ENCODE measurements at regions not wholly inside any gene's neighbourhood (a gene's known extent, or its start where the extent isn't known, plus 50 kb on each side); places are given as distances from the start of the nearest gene placed in this dataset.
A peak's percentile ranks its signal among the peaks of the same experiment; 100 is the strongest.
"Not testable (repeated sequence)": the region's sequence is repeated elsewhere in the genome, so short reads cannot be mapped to it uniquely, and the experiment has no call there.

DNA sequence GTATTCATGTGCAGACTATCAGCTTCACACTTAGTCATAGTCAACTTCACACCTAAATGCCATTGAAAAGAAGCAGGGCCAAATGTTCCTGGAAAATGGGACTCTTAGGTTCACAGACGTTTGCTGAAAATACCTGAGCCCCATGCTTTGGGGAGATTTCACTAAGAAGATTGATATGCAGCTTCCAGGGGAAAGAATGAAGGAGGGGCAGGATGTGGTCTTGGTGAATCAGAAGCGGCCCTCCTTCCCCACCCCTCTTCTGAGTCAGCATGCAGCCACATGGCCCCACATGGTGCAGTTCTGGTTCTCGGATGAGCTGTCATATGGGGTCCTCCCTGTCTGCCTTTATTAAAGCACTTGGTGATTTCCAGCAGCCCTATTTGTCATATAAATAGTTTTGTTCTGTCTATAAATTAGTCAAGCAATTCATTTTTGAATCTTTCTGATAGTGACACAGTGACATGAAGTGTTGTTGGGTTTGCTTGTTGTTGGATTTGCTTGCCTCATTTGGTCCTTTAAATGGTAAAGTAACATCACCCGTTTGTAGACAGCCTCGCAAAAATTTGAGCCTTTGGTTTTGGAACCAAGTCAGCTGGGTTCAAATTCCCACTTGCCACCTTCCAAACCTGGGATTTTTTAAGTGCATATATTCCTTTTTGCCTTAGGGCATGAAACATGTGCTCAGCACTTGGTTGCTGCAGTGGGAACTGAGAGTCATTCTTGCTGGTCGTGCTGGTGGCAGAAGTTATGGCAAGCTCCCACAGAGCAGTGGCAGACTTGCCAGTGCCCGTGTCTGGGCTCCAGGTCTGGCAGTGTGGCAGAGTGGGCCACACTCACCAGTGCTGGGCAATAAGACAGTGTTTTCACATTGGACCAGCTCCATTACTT, 68.1 kb upstream of the CDK6 start:
- H3K4me3 Mint-ChIP-seq: peak overlapping the region in 1 of 2 donors; percentile 39

DNA sequence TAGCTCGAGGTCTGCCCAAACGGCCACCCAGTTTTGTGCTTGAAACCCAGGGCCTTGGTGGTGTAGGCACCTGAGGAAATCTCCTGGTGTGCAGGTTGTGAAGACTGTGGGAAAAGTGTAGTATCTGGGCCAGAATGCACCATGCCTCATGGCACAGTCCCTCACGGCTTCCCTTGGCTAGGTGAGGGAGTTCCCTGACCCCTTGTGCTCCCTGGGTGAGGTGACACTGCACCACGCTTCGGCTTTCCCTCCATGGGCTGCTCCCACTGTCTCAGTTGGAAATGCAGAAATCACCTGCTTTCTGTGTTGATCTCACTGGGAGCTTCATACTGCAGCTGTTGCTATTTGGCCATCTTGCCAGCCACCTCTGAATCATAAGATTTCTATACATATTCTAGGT, 62.4 kb upstream of the CDK6 start:
- Histone ChIP-seq H3K9me3 (replicated peaks in 1 of 2; ENCODE audit: control insufficient read depth in 1 of 2, insufficient read depth in 1 of 2, low read length in 2 of 2) (peaks cover 7 to 12% of the 10 kb centered on the region in 2 donors), H3K4me2 (replicated peaks; ENCODE audit: extremely low read depth, low read length, poor library complexity, severe bottlenecking) (no peak overlapping the region), H3K27me3 (ENCODE audit: control insufficient read depth in 2 of 2, insufficient read depth in 2 of 2, low read length in 2 of 2) (no peaks in the 10 kb centered on the region), H3K79me2 (ENCODE audit: insufficient read depth, low read length) (no peaks in the 10 kb centered on the region), H3K4me1 (ENCODE audit: control insufficient read depth in 1 of 2, insufficient read depth in 2 of 2, low read length in 2 of 2) (no peaks in the 10 kb centered on the region), H3K27ac (ENCODE audit: low read depth in 1 of 2, low read length in 2 of 2) (no peak overlapping the region), H2AFZ (ENCODE audit: insufficient read depth, low read depth, low read length, poor library complexity, severe bottlenecking) (no peak overlapping the region), H3K9ac (ENCODE audit: insufficient read depth, low read length, poor library complexity, severe bottlenecking) (no peak overlapping the region), H4K20me1 (ENCODE audit: insufficient read depth, low read length) (no peaks in the 10 kb centered on the region), H3K36me3 (replicated peaks in 1 of 2; ENCODE audit: control insufficient read depth in 1 of 2, insufficient read depth in 2 of 2, low read length in 2 of 2) (no peaks in the 10 kb centered on the region), H3K4me3 (replicated peaks in 1 of 3; ENCODE audit: low read depth in 2 of 3, low read length in 3 of 3) (no peak overlapping the region)
- H3K27ac Mint-ChIP-seq: no peak overlapping the region
- DNase-seq: no peak
- WGBS (ENCODE audit: insufficient coverage): 91% methylated on average over 4 of the region's 5 CpGs
- no peak overlapping the region for H3K4me3 Mint-ChIP-seq
- no peaks in the 10 kb centered on the region for H3K27me3 Mint-ChIP-seq (ENCODE audit: low read depth in 3 of 3)
- no peaks in the 10 kb centered on the region for H3K36me3 Mint-ChIP-seq
- intact Hi-C loops (cut with micrococcal nuclease): no loop called here
- H3K9me3 Mint-ChIP-seq: peaks cover 21 to 46% (median 31%) of the 10 kb centered on the region in 7 donors
- TF ChIP-seq, protein P1, sequence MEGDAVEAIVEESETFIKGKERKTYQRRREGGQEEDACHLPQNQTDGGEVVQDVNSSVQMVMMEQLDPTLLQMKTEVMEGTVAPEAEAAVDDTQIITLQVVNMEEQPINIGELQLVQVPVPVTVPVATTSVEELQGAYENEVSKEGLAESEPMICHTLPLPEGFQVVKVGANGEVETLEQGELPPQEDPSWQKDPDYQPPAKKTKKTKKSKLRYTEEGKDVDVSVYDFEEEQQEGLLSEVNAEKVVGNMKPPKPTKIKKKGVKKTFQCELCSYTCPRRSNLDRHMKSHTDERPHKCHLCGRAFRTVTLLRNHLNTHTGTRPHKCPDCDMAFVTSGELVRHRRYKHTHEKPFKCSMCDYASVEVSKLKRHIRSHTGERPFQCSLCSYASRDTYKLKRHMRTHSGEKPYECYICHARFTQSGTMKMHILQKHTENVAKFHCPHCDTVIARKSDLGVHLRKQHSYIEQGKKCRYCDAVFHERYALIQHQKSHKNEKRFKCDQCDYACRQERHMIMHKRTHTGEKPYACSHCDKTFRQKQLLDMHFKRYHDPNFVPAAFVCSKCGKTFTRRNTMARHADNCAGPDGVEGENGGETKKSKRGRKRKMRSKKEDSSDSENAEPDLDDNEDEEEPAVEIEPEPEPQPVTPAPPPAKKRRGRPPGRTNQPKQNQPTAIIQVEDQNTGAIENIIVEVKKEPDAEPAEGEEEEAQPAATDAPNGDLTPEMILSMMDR (IDR thresholded peaks at IDR 0.05): no peak
- peaks cover 9% of the 10 kb centered on the region for H3K4me1 Mint-ChIP-seq

More for the DNA sequence above, 68.1 kb upstream of the CDK6 start:
- Mint-ChIP-seq H3K27ac (no peak overlapping the region), H3K36me3 (no peaks in the 10 kb centered on the region), H3K4me1 (peaks cover 19% of the 10 kb centered on the region), H3K27me3 (ENCODE audit: low read depth in 3 of 3) (peaks cover 0 to 2% (median 0%) of the 10 kb centered on the region in 3 donors), H3K9me3 (peaks cover 0 to 7% (median 2%) of the 10 kb centered on the region in 7 donors)
- 58% methylated on average over 4 of the region's 7 CpGs for WGBS (ENCODE audit: insufficient coverage)
- H3K27me3 ChIP-seq (ENCODE audit: control insufficient read depth in 2 of 2, insufficient read depth in 2 of 2, low read length in 2 of 2): no peaks in the 10 kb centered on the region
- no peaks in the 10 kb centered on the region for H3K9me3 ChIP-seq (replicated peaks in 1 of 2; ENCODE audit: control insufficient read depth in 1 of 2, insufficient read depth in 1 of 2, low read length in 2 of 2)
- H3K27ac ChIP-seq (ENCODE audit: low read depth in 1 of 2, low read length in 2 of 2): no peak overlapping the region
- H3K4me1 ChIP-seq (ENCODE audit: control insufficient read depth in 1 of 2, insufficient read depth in 2 of 2, low read length in 2 of 2): peaks cover 0 to 11% of the 10 kb centered on the region in 2 donors
- H3K9ac ChIP-seq (ENCODE audit: insufficient read depth, low read length, poor library complexity, severe bottlenecking): no peak overlapping the region
- peak overlapping the region; percentile 32 for H2AFZ ChIP-seq (ENCODE audit: insufficient read depth, low read depth, low read length, poor library complexity, severe bottlenecking)
- DNase-seq: peak; percentile 26 to 75 (median 54)
- no peaks in the 10 kb centered on the region for H3K36me3 ChIP-seq (replicated peaks in 1 of 2; ENCODE audit: control insufficient read depth in 1 of 2, insufficient read depth in 2 of 2, low read length in 2 of 2)
- H3K4me3 ChIP-seq (replicated peaks in 1 of 3; ENCODE audit: low read depth in 2 of 3, low read length in 3 of 3): no peak overlapping the region
- no peak overlapping the region for H3K4me2 ChIP-seq (replicated peaks; ENCODE audit: extremely low read depth, low read length, poor library complexity, severe bottlenecking)
- TF ChIP-seq, protein P1 (IDR thresholded peaks at IDR 0.05): no peak
- no peaks in the 10 kb centered on the region for H4K20me1 ChIP-seq (ENCODE audit: insufficient read depth, low read length)
- intact Hi-C loops (cut with micrococcal nuclease): no loop called here
- H3K79me2 ChIP-seq (ENCODE audit: insufficient read depth, low read length): no peaks in the 10 kb centered on the region

DNA sequence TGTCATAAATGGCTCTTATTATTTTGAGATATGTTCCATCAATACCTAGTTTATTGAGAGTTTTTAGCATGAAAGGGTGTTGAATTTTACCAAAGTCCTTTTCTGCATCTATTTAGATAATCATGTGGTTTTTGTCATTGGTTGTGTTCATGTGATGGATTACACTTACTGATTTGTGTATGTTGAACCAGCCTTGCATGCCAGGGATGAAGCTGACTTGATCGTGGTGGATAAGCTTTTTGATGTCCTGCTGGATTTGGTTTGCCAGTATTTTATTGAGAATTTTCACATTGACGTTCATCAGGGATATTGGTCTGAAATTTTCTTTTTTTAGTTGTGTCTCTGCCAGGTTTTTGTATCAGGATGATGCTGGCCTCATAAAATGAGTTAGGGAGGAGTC, 58.5 kb upstream of the CDK6 start:
- H3K4me1 ChIP-seq (ENCODE audit: control insufficient read depth in 1 of 2, insufficient read depth in 2 of 2, low read length in 2 of 2); H3K4me2 ChIP-seq (replicated peaks; ENCODE audit: extremely low read depth, low read length, poor library complexity, severe bottlenecking); H3K4me3 Mint-ChIP-seq; H3K27me3 Mint-ChIP-seq (ENCODE audit: low read depth in 3 of 3); H3K27me3 ChIP-seq (ENCODE audit: control insufficient read depth in 2 of 2, insufficient read depth in 2 of 2, low read length in 2 of 2); H3K9ac ChIP-seq (ENCODE audit: insufficient read depth, low read length, poor library complexity, severe bottlenecking); intact Hi-C loops (cut with micrococcal nuclease); H3K4me1 Mint-ChIP-seq; H3K36me3 Mint-ChIP-seq; H3K36me3 ChIP-seq (replicated peaks in 1 of 2; ENCODE audit: control insufficient read depth in 1 of 2, insufficient read depth in 2 of 2, low read length in 2 of 2); H3K27ac Mint-ChIP-seq; DNase-seq; H4K20me1 ChIP-seq (ENCODE audit: insufficient read depth, low read length); H3K4me3 ChIP-seq (replicated peaks in 1 of 3; ENCODE audit: low read depth in 2 of 3, low read length in 3 of 3); H3K27ac ChIP-seq (ENCODE audit: low read depth in 1 of 2, low read length in 2 of 2); H2AFZ ChIP-seq (ENCODE audit: insufficient read depth, low read depth, low read length, poor library complexity, severe bottlenecking); H3K79me2 ChIP-seq (ENCODE audit: insufficient read depth, low read length): not testable (repeated sequence)
- peaks cover 7 to 12% of the 10 kb centered on the region in 2 donors for H3K9me3 ChIP-seq (replicated peaks in 1 of 2; ENCODE audit: control insufficient read depth in 1 of 2, insufficient read depth in 1 of 2, low read length in 2 of 2)
- peaks cover 24 to 52% (median 33%) of the 10 kb centered on the region in 7 donors for H3K9me3 Mint-ChIP-seq
- WGBS (ENCODE audit: insufficient coverage): 96% methylated on average over 2 of the region's 2 CpGs

Measured in CD14-positive monocyte (primary cell).